Effector memory CD8-positive, alpha-beta T cell (primary cell): ENCODE measurements at regions not wholly inside any gene's neighbourhood (a gene's known extent, or its start where the extent isn't known, plus 50 kb on each side); places are given as distances from the start of the nearest gene placed in this dataset.

Experiments
- ATAC-seq: fragments of 150-1000 bp; cut with Tn5 transposase; replicated peaks from 2 replicates; pipeline ENCODE4 v1.10.0; 2021; ENCODE audit warnings: mild to moderate bottlenecking, moderate library complexity
- DNase-seq, 3 experiments: peaks; one replicate each; pipeline ENCODE4 v3.0.0; 2021
- H3K27ac Mint-ChIP-seq, 2 donors: one replicate each; pipeline ENCODE4 v1.8.0; 2022; ENCODE audit warnings: mild to moderate bottlenecking in 2 of 2, mixed read lengths in 2 of 2, moderate library complexity in 2 of 2
- H3K27me3 Mint-ChIP-seq, 2 donors: one replicate each; pipeline ENCODE4 v1.8.0; 2022; ENCODE audit warnings: mixed read lengths in 2 of 2
- H3K36me3 Mint-ChIP-seq: one replicate; pipeline ENCODE4 v1.8.0; 2022; ENCODE audit warnings: mild to moderate bottlenecking, moderate library complexity, mixed read lengths; ENCODE audit not compliant: insufficient read depth
- H3K4me1 Mint-ChIP-seq, 2 donors: one replicate each; pipeline ENCODE4 v1.8.0; 2022; ENCODE audit warnings: low read depth in 2 of 2, mixed read lengths in 2 of 2
- H3K4me3 Mint-ChIP-seq, 2 donors: one replicate each; pipeline ENCODE4 v1.8.0; 2022; ENCODE audit warnings: mild to moderate bottlenecking in 2 of 2, mixed read lengths in 2 of 2, moderate library complexity in 2 of 2
- H3K9me3 Mint-ChIP-seq, 2 donors: one replicate each; pipeline ENCODE4 v1.8.0; 2022; ENCODE audit warnings: mixed read lengths in 2 of 2

GRCh38 chr13:53807251-53807834, 778.7 kb downstream of the OLFM4 start:
- no peaks in the 10 kb centered on the region for H3K36me3 Mint-ChIP-seq
- DNase-seq (no peak), ATAC-seq (no peak)
- H3K4me3 Mint-ChIP-seq: no peak overlapping the region
- no peak overlapping the region for H3K27ac Mint-ChIP-seq
- H3K4me1 Mint-ChIP-seq: no peaks in the 10 kb centered on the region
- peaks cover 3 to 15% of the 10 kb centered on the region in 2 donors for H3K9me3 Mint-ChIP-seq
- no peaks in the 10 kb centered on the region for H3K27me3 Mint-ChIP-seq

- Mint-ChIP-seq H3K27ac (no peak overlapping the region), H3K9me3 (peaks cover 5 to 9% of the 10 kb centered on the region in 2 donors), H3K36me3 (no peaks in the 10 kb centered on the region), H3K27me3 (no peaks in the 10 kb centered on the region), H3K4me3 (no peak overlapping the region), H3K4me1 (no peaks in the 10 kb centered on the region)
- DNase-seq: no peak
- no peak for ATAC-seq
Observed at GRCh38 chr13:53821632-53822031, 793.0 kb downstream of the OLFM4 start.

GRCh38 chr13:53822136-53822535, 793.5 kb downstream of the OLFM4 start:
- ATAC-seq (no peak), DNase-seq (no peak)
- Mint-ChIP-seq H3K4me1 (no peaks in the 10 kb centered on the region), H3K27ac (no peak overlapping the region), H3K4me3 (no peak overlapping the region), H3K9me3 (peaks cover 5 to 7% of the 10 kb centered on the region in 2 donors), H3K27me3 (no peaks in the 10 kb centered on the region), H3K36me3 (no peaks in the 10 kb centered on the region)

- Mint-ChIP-seq H3K4me1 (no peaks in the 10 kb centered on the region), H3K36me3 (no peaks in the 10 kb centered on the region), H3K27ac (no peak overlapping the region), H3K9me3 (peaks cover 2 to 6% of the 10 kb centered on the region in 2 donors), H3K27me3 (no peaks in the 10 kb centered on the region), H3K4me3 (no peak overlapping the region)
- ATAC-seq (no peak), DNase-seq (no peak)
Observed at GRCh38 chr13:53839461-53839860, 810.8 kb downstream of the OLFM4 start.

DNA sequence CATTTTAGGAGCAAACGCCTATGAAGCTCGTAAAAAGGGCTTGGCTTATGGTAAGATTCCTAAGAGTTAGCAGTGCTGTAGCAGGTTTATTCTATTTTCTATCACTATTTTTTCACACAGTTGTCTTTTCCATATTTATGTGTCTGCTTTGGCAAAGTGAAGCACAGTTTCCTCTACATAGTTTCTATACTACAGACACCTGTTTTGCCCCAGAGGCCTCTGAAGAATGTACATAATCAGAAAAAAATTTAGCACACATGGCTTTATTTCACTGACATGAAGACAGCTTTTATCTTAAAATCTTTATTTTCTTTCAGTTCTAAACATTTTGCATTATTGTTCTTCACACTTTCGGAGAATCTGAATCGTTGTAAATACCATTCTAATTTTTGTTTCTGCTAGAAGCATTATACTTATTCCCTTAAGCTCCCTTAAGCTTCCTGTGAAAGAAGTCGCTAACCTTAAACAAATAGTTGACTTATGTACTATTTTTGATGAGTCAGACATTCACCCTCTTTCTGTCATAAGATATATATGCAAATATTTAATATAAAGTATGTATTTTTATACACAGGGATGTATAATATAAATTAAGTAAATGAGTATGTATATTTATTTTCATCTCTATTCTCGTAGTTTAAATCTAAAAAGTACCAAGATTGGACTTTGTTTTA, 816.0 kb downstream of the OLFM4 start:
- no peaks in the 10 kb centered on the region for H3K4me1 Mint-ChIP-seq
- DNase-seq (no peak), ATAC-seq (no peak)
- H3K9me3 Mint-ChIP-seq: peaks cover 0 to 7% of the 10 kb centered on the region in 2 donors
- H3K36me3 Mint-ChIP-seq: no peaks in the 10 kb centered on the region
- no peak overlapping the region for H3K27ac Mint-ChIP-seq
- no peak overlapping the region for H3K4me3 Mint-ChIP-seq
- no peaks in the 10 kb centered on the region for H3K27me3 Mint-ChIP-seq

- Mint-ChIP-seq H3K36me3 (no peaks in the 10 kb centered on the region), H3K27me3 (no peaks in the 10 kb centered on the region), H3K9me3 (peaks cover 0 to 10% of the 10 kb centered on the region in 2 donors), H3K4me3 (no peak overlapping the region), H3K4me1 (no peaks in the 10 kb centered on the region), H3K27ac (no peak overlapping the region)
- DNase-seq: no peak
- no peak for ATAC-seq
Observed at GRCh38 chr13:53847502-53847901, 818.9 kb downstream of the OLFM4 start.

DNA sequence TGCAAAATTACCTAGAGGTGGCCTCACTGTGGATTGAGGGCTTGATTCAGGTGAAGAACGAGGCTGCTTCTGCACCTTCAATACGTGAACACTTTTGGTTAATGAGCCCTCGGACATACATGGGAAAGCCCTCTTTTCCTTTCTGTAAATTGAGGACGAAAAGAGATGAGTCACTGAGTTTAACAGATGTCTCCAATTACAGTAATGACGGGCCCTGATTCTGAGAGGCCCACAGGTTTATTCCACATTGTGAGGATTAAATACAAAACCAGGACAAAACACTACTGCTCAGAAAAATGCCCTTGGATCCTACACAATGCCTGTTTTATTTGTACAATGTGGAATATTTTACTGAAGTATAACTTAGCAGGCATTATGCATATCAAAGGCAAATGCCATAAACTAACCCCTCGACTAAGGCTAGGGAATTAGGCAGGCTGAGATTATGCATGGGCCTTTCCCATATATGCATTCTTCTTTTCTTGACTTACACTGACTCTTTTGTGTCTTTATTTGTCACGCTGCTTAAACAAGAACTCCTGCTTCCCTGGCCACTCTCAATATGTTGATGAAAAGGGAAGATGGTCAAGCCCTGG, 819.9 kb downstream of the OLFM4 start:
- no peaks in the 10 kb centered on the region for H3K4me1 Mint-ChIP-seq
- H3K27me3 Mint-ChIP-seq: no peaks in the 10 kb centered on the region
- no peak overlapping the region for H3K4me3 Mint-ChIP-seq
- DNase-seq (no peak), ATAC-seq (no peak)
- peaks cover 0 to 8% of the 10 kb centered on the region in 2 donors for H3K9me3 Mint-ChIP-seq
- no peak overlapping the region for H3K27ac Mint-ChIP-seq
- no peaks in the 10 kb centered on the region for H3K36me3 Mint-ChIP-seq

DNA sequence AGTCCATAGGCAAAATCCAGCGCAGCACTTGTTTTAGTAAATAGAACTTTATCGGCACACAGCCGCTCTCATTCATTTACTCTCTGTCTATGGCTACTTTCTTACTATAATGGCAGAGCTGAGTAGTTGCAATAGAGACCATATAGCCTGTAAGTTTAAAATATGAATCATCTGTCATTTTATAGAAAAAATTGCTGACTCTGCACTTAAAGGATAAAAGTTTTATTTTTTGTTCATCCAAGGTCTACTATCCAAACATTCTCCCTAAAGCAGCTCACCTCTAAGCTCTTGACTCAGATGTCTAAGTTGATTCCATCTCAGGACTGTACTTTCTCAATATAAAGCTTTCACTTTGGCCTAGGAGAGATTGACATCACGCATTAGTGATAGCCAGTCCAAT, 825.7 kb downstream of the OLFM4 start:
- H3K27ac Mint-ChIP-seq: no peak overlapping the region
- DNase-seq: no peak
- no peak overlapping the region for H3K4me3 Mint-ChIP-seq
- no peaks in the 10 kb centered on the region for H3K4me1 Mint-ChIP-seq
- no peaks in the 10 kb centered on the region for H3K36me3 Mint-ChIP-seq
- ATAC-seq: no peak
- H3K27me3 Mint-ChIP-seq: no peaks in the 10 kb centered on the region
- peaks cover 15 to 17% of the 10 kb centered on the region in 2 donors for H3K9me3 Mint-ChIP-seq

GRCh38 chr13:53856573-53857195, 828.1 kb downstream of the OLFM4 start:
- ATAC-seq (no peak), DNase-seq (no peak)
- H3K27me3 Mint-ChIP-seq: no peaks in the 10 kb centered on the region
- H3K4me3 Mint-ChIP-seq: no peak overlapping the region
- H3K4me1 Mint-ChIP-seq: no peaks in the 10 kb centered on the region
- no peaks in the 10 kb centered on the region for H3K36me3 Mint-ChIP-seq
- peaks cover 14 to 15% of the 10 kb centered on the region in 2 donors for H3K9me3 Mint-ChIP-seq
- H3K27ac Mint-ChIP-seq: no peak overlapping the region

- Mint-ChIP-seq H3K4me1 (no peaks in the 10 kb centered on the region), H3K9me3 (peaks cover 6 to 7% of the 10 kb centered on the region in 2 donors), H3K4me3 (no peak overlapping the region), H3K27ac (no peak overlapping the region), H3K36me3 (no peaks in the 10 kb centered on the region), H3K27me3 (no peaks in the 10 kb centered on the region)
- ATAC-seq (no peak), DNase-seq (no peak)
Observed at GRCh38 chr13:53863520-53863919, 834.9 kb downstream of the OLFM4 start.

- H3K36me3 Mint-ChIP-seq: no peaks in the 10 kb centered on the region
- peaks cover 0 to 3% of the 10 kb centered on the region in 2 donors for H3K9me3 Mint-ChIP-seq
- no peak overlapping the region for H3K27ac Mint-ChIP-seq
- no peaks in the 10 kb centered on the region for H3K27me3 Mint-ChIP-seq
- no peak overlapping the region for H3K4me3 Mint-ChIP-seq
- H3K4me1 Mint-ChIP-seq: no peaks in the 10 kb centered on the region
- no peak for ATAC-seq
- DNase-seq: no peak
Observed at GRCh38 chr13:53873558-53873957, 844.9 kb downstream of the OLFM4 start.

DNA sequence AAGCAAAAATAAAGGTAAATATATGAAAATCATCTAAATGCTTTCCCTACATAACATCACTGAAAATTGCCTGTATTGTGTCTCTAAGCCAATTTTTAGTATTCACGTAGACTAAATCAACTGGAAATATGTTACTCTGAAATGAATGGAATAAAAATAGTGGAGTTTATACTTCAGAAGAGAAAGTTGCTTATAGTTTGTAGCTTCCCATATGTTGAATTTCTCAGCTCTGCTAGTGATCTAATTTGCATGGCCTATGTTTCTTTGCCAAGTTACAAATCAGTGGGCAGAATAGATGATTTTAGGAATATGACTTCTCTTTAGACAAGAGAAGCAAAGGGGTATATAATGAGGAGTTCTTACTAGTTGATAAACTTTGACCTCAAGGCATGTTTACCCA, 850.2 kb downstream of the OLFM4 start:
- H3K4me1 Mint-ChIP-seq: no peaks in the 10 kb centered on the region
- DNase-seq: no peak
- no peaks in the 10 kb centered on the region for H3K36me3 Mint-ChIP-seq
- no peak for ATAC-seq
- no peak overlapping the region for H3K27ac Mint-ChIP-seq
- no peak overlapping the region for H3K4me3 Mint-ChIP-seq
- H3K27me3 Mint-ChIP-seq: no peaks in the 10 kb centered on the region
- no peaks in the 10 kb centered on the region for H3K9me3 Mint-ChIP-seq

DNA sequence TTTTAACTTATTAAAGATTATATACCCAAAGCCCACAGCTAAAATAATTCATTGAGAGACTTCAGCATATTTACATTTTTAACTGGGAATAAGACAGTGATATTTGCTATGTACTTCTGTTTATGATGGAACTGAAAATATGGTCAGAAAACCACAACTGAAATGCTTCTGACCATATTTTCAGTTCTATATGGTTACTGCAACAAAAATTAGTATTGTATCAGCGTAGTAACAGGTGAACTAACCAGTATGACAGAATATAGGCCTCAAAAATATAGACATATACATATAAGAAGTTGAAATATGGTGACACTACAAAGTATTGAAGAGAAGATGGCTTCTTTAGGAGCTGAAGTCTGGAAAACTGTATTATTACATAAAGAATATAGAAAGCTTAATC, 857.4 kb downstream of the OLFM4 start:
- ATAC-seq (no peak), DNase-seq (no peak)
- Mint-ChIP-seq H3K4me3 (no peak overlapping the region), H3K27me3 (no peaks in the 10 kb centered on the region), H3K36me3 (no peaks in the 10 kb centered on the region), H3K9me3 (peaks cover 0 to 5% of the 10 kb centered on the region in 2 donors), H3K4me1 (no peaks in the 10 kb centered on the region), H3K27ac (no peak overlapping the region)

- Mint-ChIP-seq H3K4me1 (no peaks in the 10 kb centered on the region), H3K36me3 (no peaks in the 10 kb centered on the region), H3K27me3 (no peaks in the 10 kb centered on the region), H3K4me3 (no peak overlapping the region), H3K9me3 (peaks cover 6 to 9% of the 10 kb centered on the region in 2 donors), H3K27ac (no peak overlapping the region)
- ATAC-seq (no peak), DNase-seq (no peak)
Observed at GRCh38 chr13:53890696-53891095, 862.1 kb downstream of the OLFM4 start.
